ENCODE measurements at regions not wholly inside any gene's neighbourhood (a gene's known extent, or its start where the extent isn't known, plus 50 kb on each side); places are given as distances from the start of the nearest gene placed in this dataset.

- CTCF ChIA-PET, result no interaction called here
- no peaks in the 10 kb centered on the region for H3K4me1 Mint-ChIP-seq
- H3K27ac Mint-ChIP-seq, result no peak overlapping the region
- intact Hi-C loops (cut with DNase I, micrococcal nuclease), result no loop called here
- DNase-seq, result no peak
- ATAC-seq, result no peak
- no peaks in the 10 kb centered on the region for H3K9me3 Mint-ChIP-seq (ENCODE audit: low read depth)
- no peaks in the 10 kb centered on the region for H3K36me3 Mint-ChIP-seq (ENCODE audit: low read depth)
- H3K4me3 Mint-ChIP-seq, result no peak overlapping the region
- POLR2A ChIA-PET, result no interaction called here
- H3K27me3 Mint-ChIP-seq, result peaks cover 1% of the 10 kb centered on the region
These were observed 479.2 kb downstream of the QKI start for GRCh38 chr6:163893609-163894189.

GRCh38 chr6:163892824-163893561 is 478.5 kb downstream of the QKI start:
- peaks cover 1% of the 10 kb centered on the region for H3K27me3 Mint-ChIP-seq
- intact Hi-C loops (cut with DNase I, micrococcal nuclease), result no loop called here
- ATAC-seq (no peak), DNase-seq (no peak)
- no peaks in the 10 kb centered on the region for H3K9me3 Mint-ChIP-seq (ENCODE audit: low read depth)
- H3K27ac Mint-ChIP-seq, result no peak overlapping the region
- no peaks in the 10 kb centered on the region for H3K4me1 Mint-ChIP-seq
- no peaks in the 10 kb centered on the region for H3K36me3 Mint-ChIP-seq (ENCODE audit: low read depth)
- H3K4me3 Mint-ChIP-seq, result no peak overlapping the region
- CTCF ChIA-PET, result no interaction called here
- POLR2A ChIA-PET, result no interaction called here

- intact Hi-C loops (cut with DNase I, micrococcal nuclease), result no loop called here
- no peak overlapping the region for H3K27ac Mint-ChIP-seq
- H3K9me3 Mint-ChIP-seq (ENCODE audit: low read depth), result no peaks in the 10 kb centered on the region
- no peaks in the 10 kb centered on the region for H3K36me3 Mint-ChIP-seq (ENCODE audit: low read depth)
- no peaks in the 10 kb centered on the region for H3K4me1 Mint-ChIP-seq
- H3K4me3 Mint-ChIP-seq, result no peak overlapping the region
- ChIA-PET CTCF (no interaction called here), POLR2A (no interaction called here)
- DNase-seq, result no peak
- no peak for ATAC-seq
- H3K27me3 Mint-ChIP-seq, result peaks cover 1% of the 10 kb centered on the region
These were observed 475.5 kb downstream of the QKI start for GRCh38 chr6:163889904-163890514.

GRCh38 chr6:163888030-163888819 is 473.7 kb downstream of the QKI start:
- H3K4me3 Mint-ChIP-seq, result no peak overlapping the region
- no peaks in the 10 kb centered on the region for H3K36me3 Mint-ChIP-seq (ENCODE audit: low read depth)
- no peak overlapping the region for H3K27ac Mint-ChIP-seq
- H3K27me3 Mint-ChIP-seq, result peaks cover 8% of the 10 kb centered on the region
- ATAC-seq (no peak), DNase-seq (no peak)
- intact Hi-C loops (cut with DNase I, micrococcal nuclease), result no loop called here
- POLR2A ChIA-PET, result no interaction called here
- no peaks in the 10 kb centered on the region for H3K9me3 Mint-ChIP-seq (ENCODE audit: low read depth)
- H3K4me1 Mint-ChIP-seq, result no peaks in the 10 kb centered on the region
- CTCF ChIA-PET, result no interaction called here

- peaks cover 13% of the 10 kb centered on the region for H3K27me3 Mint-ChIP-seq
- H3K36me3 Mint-ChIP-seq (ENCODE audit: low read depth), result no peaks in the 10 kb centered on the region
- intact Hi-C loops (cut with DNase I, micrococcal nuclease), result no loop called here
- H3K27ac Mint-ChIP-seq, result no peak overlapping the region
- no peak overlapping the region for H3K4me3 Mint-ChIP-seq
- no peaks in the 10 kb centered on the region for H3K4me1 Mint-ChIP-seq
- ChIA-PET POLR2A (no interaction called here), CTCF (no interaction called here)
- no peak for ATAC-seq
- H3K9me3 Mint-ChIP-seq (ENCODE audit: low read depth), result no peaks in the 10 kb centered on the region
- DNase-seq, result no peak
These were observed 471.9 kb downstream of the QKI start for GRCh38 chr6:163886428-163886827.

- ChIA-PET POLR2A (interaction anchor here (0.7 kb wide), 1 partner anchor 10 kb away, joined by 3 read pairs; no protein-coding TSS in a partner anchor), CTCF (no interaction called here)
- H3K27me3 Mint-ChIP-seq, result peaks cover 18% of the 10 kb centered on the region
- intact Hi-C loops (cut with DNase I, micrococcal nuclease), result no loop called here
- no peak overlapping the region for H3K27ac Mint-ChIP-seq
- DNase-seq, result no peak
- H3K4me1 Mint-ChIP-seq, result no peaks in the 10 kb centered on the region
- no peaks in the 10 kb centered on the region for H3K9me3 Mint-ChIP-seq (ENCODE audit: low read depth)
- H3K4me3 Mint-ChIP-seq, result no peak overlapping the region
- H3K36me3 Mint-ChIP-seq (ENCODE audit: low read depth), result no peaks in the 10 kb centered on the region
- ATAC-seq, result no peak
These were observed 469.5 kb downstream of the QKI start for GRCh38 chr6:163883984-163884383.

GRCh38 chr6:163878698-163879097 is 464.2 kb downstream of the QKI start:
- Mint-ChIP-seq H3K27me3 (peaks cover 21% of the 10 kb centered on the region), H3K4me1 (no peaks in the 10 kb centered on the region), H3K9me3 (ENCODE audit: low read depth) (no peaks in the 10 kb centered on the region), H3K36me3 (ENCODE audit: low read depth) (no peaks in the 10 kb centered on the region), H3K27ac (no peak overlapping the region), H3K4me3 (no peak overlapping the region)
- ATAC-seq (no peak), DNase-seq (no peak)
- intact Hi-C loops (cut with DNase I, micrococcal nuclease), result no loop called here
- ChIA-PET CTCF (no interaction called here), POLR2A (interaction anchor here (0.5 kb wide), 1 partner anchor 240 kb away, joined by 5 read pairs; no protein-coding TSS in a partner anchor)

- ChIA-PET POLR2A (no interaction called here), CTCF (no interaction called here)
- intact Hi-C loops (cut with DNase I, micrococcal nuclease), result no loop called here
- no peak overlapping the region for H3K27ac Mint-ChIP-seq
- peaks cover 19% of the 10 kb centered on the region for H3K27me3 Mint-ChIP-seq
- DNase-seq (no peak), ATAC-seq (no peak)
- no peak overlapping the region for H3K4me3 Mint-ChIP-seq
- H3K9me3 Mint-ChIP-seq (ENCODE audit: low read depth), result no peaks in the 10 kb centered on the region
- H3K36me3 Mint-ChIP-seq (ENCODE audit: low read depth), result no peaks in the 10 kb centered on the region
- no peaks in the 10 kb centered on the region for H3K4me1 Mint-ChIP-seq
These were observed 463.5 kb downstream of the QKI start for GRCh38 chr6:163877877-163878639.

- POLR2A ChIA-PET, result no interaction called here
- CTCF ChIA-PET, result interaction anchor here (0.9 kb wide), 1 partner anchor 386 kb away, joined by 4 read pairs; no protein-coding TSS in a partner anchor
These were observed 461.9 kb downstream of the QKI start for GRCh38 chr6:163876391-163876790.

GRCh38 chr6:163874784-163875183 is 460.3 kb downstream of the QKI start:
- H3K36me3 Mint-ChIP-seq (ENCODE audit: low read depth), result no peaks in the 10 kb centered on the region

More at GRCh38 chr6:163876391-163876790, 461.9 kb downstream of the QKI start:
- no peak overlapping the region for H3K27ac Mint-ChIP-seq
- H3K36me3 Mint-ChIP-seq (ENCODE audit: low read depth), result no peaks in the 10 kb centered on the region
- intact Hi-C loops (cut with DNase I, micrococcal nuclease), result no loop called here
- H3K9me3 Mint-ChIP-seq (ENCODE audit: low read depth), result no peaks in the 10 kb centered on the region
- no peaks in the 10 kb centered on the region for H3K4me1 Mint-ChIP-seq
- H3K4me3 Mint-ChIP-seq, result no peak overlapping the region
- H3K27me3 Mint-ChIP-seq, result peaks cover 12% of the 10 kb centered on the region
- no peak for ATAC-seq
- DNase-seq, result no peak

GRCh38 chr6:163872335-163872734 is 457.8 kb downstream of the QKI start:
- DNase-seq, result no peak
- H3K27me3 Mint-ChIP-seq, result peaks cover 7% of the 10 kb centered on the region
- CTCF ChIA-PET, result no interaction called here
- intact Hi-C loops (cut with DNase I, micrococcal nuclease), result no loop called here
- no peaks in the 10 kb centered on the region for H3K36me3 Mint-ChIP-seq (ENCODE audit: low read depth)
- no peak for ATAC-seq
- H3K9me3 Mint-ChIP-seq (ENCODE audit: low read depth), result no peaks in the 10 kb centered on the region
- H3K4me1 Mint-ChIP-seq, result no peaks in the 10 kb centered on the region
- POLR2A ChIA-PET, result no interaction called here
- H3K27ac Mint-ChIP-seq, result no peak overlapping the region
- H3K4me3 Mint-ChIP-seq, result no peak overlapping the region

More at GRCh38 chr6:163874784-163875183, 460.3 kb downstream of the QKI start:
- Mint-ChIP-seq H3K27me3 (peaks cover 12% of the 10 kb centered on the region), H3K4me3 (no peak overlapping the region), H3K4me1 (no peaks in the 10 kb centered on the region), H3K9me3 (ENCODE audit: low read depth) (no peaks in the 10 kb centered on the region), H3K27ac (no peak overlapping the region)
- ChIA-PET CTCF (no interaction called here), POLR2A (no interaction called here)
- intact Hi-C loops (cut with DNase I, micrococcal nuclease), result no loop called here
- ATAC-seq (no peak), DNase-seq (no peak)

Data from activated CD4-positive, alpha-beta T cell treated with anti-CD3 and anti-CD28 coated beads for 36 hours (primary cell).